ENCODE measurements at regions not wholly inside any gene's neighbourhood (a gene's known extent, or its start where the extent isn't known, plus 50 kb on each side); places are given as distances from the start of the nearest gene placed in this dataset.

DNA sequence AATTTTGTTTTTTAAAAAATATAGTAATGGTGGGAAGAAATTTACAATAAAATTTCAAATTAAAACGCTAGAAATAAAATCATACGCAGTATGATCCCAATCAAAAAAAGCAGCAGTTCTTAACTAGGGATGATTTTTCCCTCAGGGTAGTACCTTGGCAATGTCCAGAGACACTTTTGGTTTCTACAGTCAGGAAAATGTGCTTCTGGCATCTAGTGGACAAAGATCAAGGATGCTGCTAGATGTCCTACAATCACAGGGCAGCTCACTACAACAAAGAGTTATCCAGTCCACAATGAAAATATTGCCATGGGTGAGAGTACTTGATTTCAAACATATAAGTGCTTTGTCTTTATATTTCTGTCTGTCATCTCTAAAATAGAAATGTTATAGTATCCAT, 400.2 kb upstream of the SGCD start:
- no peak for DNase-seq

DNA sequence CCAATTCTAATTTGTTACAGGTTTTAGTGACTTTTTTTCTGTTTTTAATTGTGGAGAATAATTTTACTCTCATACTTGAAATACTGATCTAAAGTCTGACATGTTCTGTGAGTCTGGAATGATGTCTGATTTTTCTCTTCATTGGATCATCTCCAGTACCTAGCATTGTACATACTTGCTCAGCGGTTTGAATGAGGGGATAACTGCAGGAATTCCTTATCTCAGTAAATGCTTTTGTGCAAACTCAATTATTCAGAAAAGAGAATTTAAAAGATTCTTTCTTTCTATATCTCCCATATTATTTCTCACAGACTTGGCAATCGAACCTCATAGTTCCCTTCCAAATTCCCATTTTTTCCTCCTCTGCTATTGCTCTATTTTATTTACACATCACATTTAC, 397.9 kb upstream of the SGCD start:
- DNase-seq: no peak

- DNase-seq: no peak
These were observed 392.0 kb upstream of the SGCD start for GRCh38 chr5:155934964-155935363.

GRCh38 chr5:155935723-155936122, 391.2 kb upstream of the SGCD start:
- no peak for DNase-seq

DNA sequence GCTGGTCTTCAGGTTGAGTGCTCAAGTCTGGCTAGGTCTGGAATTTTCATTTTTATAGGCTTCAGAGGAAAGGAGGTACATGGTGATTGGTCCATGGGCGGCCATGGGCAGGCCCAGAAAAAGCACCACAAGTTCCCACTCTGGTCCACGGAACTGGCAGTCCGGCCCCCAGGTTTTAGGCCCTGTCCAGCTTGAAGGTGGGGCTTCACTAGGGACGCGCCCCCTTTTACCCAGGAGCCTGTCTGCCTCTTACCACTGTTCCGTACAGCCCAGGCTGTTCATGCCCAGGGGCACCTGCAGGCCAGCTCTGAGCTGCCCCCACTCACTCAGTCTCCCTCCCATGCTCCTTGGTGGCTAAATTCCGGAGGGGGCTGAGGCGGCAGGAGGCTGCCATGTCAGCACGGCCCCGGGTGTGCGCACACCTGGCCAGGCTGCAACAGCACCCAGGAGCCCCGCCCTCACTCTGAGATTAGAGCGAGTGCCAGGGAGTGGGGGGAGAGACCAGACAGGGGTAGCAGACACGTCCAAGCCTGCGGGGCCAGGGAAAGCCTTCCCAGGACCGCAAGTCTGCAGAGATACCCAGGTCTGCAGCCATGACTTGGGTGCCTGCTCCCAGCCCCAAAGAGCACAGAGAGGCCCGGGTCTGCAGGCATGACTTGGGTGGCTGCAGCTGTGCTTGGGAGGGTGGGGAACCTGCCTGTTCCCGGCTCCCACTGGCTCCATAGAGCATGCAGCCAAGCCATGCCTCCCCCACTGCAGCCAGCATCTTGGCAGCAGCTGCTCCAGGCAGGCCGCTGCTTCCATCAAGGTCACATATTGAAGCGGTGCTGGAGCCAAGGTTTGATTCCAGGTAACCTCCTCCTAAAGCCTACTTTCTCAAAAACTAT, 390.2 kb upstream of the SGCD start:
- DNase-seq: no peak

- DNase-seq: no peak
These were observed 388.9 kb upstream of the SGCD start for GRCh38 chr5:155938051-155938450.

GRCh38 chr5:155941340-155941739, 385.6 kb upstream of the SGCD start:
- no peak for DNase-seq

- peak; percentile 45 for DNase-seq
These were observed 383.2 kb upstream of the SGCD start for GRCh38 chr5:155943516-155944407.

DNA sequence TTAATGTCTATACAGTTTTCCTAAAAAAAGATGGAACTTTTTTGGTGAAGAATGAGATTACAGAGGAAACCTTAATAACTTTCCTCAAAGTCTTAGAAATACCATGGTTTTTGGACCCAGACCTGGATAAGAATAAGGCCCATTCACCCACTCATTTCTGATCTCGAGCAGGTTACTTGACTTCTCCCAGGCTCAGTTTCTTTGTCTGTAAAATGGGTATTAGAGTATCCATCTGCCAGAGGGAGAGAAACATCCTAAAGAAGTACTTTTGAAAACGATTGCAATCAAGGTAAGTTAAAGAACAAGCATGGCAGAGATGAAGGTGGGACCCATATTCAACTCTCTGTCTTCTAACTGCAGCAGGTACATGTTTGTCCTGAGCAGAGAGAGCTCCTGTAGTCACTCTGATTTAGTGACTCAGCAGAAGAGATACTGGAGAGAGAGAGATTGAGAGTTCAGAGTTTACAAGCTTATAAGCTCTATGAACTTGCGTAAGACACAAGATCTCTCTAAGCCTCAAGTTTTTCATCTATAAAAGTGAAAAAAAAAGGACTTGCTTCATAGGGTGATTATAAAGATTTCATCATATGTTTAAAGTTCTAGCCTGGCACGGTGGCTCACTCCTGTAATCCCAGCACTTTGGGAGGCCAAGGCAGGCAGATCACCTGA, 379.4 kb upstream of the SGCD start:
- no peak for DNase-seq

GRCh38 chr5:155948576-155948975, 378.4 kb upstream of the SGCD start:
- no peak for DNase-seq

DNA sequence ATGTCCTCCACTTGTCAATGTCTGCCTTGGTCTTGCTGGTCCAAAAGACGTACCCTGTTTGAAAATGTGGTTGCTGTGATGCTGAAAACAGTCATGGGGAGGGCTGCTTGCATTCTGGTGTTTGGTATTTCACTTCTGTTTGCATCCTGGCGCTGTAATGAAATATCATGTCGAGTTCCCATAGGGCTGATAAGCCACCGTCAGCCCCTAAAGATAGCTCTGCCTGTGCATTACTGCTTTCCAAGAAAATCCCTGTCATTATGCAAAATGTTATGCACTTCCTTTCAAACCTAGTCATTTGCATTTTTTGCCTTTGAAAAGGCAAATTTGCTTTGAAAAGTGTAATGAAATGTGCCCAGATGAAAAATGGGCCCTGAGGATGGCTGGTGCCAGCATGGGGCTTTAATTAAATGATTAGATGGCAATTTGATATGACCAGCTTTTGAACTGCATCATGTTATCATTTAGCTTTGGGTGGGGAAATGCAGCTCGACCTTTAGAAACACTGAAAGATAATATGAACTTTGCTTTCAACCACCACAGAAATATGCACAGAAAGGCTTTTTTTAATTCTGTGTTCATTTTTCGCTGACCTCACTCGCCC, 374.4 kb upstream of the SGCD start:
- no peak for DNase-seq

DNA sequence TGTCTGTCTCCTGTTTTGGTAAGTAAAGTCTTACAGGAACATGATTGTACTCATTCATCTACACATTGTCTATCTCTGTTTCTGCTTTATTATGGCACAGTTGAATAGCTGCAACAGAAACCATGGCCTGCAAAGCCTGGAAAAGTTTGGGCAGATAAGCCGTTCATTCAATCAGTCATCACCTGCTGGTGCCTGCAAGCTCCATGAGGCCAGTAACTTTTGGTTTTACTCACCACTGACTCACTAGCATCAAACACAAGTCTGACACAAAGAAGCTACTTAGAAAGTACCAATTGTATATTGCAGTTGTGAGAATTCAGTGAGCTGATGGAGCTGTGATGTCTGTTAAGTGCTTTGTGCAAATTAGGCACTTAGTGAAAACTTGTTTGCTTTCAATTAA, 373.6 kb upstream of the SGCD start:
- no peak for DNase-seq

DNA sequence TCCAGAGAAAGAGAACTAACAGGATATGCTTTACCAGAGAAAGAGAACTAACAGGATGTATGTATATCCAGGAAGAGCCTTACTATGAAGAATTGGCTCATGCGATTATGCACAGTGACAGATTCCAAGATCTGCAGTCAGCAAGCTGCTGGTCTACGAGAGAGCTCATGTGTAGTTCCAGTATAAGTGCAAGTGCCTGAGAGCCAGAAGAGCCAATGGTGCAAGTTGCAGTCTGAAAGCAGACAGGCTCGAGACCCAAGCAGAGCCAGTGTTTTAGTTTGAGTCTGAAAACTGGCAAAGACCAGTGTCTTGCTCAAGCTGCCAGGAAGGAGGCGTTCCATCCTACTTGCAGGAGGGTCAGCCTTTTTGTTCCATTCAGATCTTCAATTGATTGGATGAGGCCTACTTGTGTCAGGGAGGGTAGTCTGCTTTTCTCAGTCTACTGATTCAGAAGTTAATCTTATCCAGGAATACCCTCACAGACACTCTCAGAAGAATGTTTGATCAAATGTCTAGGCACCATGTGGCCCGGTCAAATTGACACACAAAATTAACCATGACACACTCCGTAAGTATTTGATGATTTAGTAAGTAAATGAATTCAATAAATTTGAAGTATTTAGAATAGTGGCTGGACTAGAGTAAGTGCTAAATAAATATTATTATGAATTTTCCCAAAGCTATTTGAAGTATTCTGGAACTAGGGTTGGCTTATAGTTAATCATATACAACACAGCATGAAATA, 372.1 kb upstream of the SGCD start:
- DNase-seq: peak; percentile 53

- no peak for DNase-seq
These were observed 369.1 kb upstream of the SGCD start for GRCh38 chr5:155957884-155958283.

- DNase-seq: no peak
These were observed 367.9 kb upstream of the SGCD start for GRCh38 chr5:155959082-155959481.

GRCh38 chr5:155960177-155960576, 366.8 kb upstream of the SGCD start:
- DNase-seq: no peak

DNA sequence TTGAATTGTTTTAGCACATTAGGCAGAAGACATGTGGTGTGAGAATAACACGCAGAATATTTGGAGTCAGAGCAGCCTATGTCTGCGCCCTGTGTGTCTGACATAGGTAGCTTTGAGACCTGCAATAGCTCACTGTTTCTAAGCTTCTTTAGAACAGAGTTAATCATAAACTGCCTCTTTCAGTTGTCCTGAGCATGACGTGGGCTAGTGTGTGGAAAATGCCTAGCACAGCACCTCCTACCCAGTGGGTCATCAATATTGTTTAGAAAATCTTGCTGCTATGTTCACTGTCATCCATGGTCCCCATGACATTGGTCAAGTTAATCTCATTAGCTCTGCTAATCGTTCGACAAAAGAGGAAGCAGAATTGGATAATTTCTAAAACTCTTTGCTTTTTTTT, 357.4 kb upstream of the SGCD start:
- no peak for DNase-seq

GRCh38 chr5:155974369-155974768, 352.6 kb upstream of the SGCD start:
- no peak for DNase-seq

DNA sequence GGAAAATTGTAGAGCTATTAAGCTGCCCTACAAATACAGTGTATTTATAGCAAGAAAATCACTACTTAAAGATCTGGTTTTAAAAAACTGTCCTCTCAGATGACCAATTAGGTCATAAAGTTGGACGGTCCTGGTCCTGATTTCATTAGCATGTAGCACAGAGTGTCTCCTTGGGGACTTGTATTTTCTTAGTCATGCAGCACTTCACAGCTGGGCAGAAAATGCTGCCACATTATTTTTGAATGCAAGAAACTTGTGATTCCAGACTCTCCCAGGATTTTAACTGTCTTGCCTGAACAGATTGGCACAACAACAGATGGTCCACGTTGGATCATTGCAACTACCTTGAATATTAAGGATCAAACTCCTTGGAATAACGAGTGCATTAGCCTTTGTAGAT, 348.1 kb upstream of the SGCD start:
- peak; percentile 31 for DNase-seq

DNA sequence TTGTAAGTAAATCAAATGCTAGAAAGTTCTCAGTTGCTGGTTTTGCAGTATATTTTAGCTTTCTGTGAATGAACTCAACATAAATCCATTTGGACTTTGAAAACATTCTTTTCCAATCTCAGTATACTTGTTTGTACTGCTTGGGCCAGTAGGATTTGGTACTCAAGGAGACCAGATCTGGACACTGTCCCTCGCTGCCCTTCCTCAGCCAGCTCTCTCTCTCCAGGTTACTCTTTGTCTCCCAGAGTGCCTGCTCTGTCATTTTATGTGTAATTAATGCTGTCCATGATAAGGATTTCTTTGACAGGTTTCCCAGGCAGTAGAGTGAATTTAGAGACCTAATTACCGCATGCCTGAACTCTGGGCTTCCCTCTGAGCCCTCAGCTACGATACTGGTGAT, 344.6 kb upstream of the SGCD start:
- no peak for DNase-seq

GRCh38 chr5:155983954-155984353, 343.0 kb upstream of the SGCD start:
- DNase-seq: no peak

DNA sequence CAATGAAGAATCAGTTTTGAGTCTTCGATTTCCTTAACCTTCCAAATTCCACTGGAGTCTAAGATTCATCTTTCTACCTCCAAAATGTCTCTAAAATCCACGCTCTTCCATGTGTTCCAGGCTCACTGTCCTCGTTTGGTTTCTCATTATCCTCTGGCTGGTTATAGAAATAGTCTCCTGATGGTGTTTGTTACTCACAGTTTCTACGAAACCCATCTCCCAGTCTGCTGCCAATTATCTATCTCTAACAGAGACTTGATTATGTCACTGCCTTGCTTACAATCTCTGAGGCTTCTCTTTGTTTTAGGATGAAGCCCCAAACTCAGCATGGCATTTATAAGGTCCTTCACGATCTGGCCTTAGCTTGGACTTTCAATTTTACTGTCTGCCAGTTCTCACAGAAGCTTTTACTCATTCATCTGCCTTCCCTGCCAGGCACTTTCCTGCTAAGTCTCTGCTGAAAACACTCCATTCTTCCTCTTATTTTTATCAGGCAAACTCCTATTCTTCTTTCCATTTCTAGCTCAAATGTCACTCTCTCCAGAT, 339.6 kb upstream of the SGCD start:
- DNase-seq: no peak
